NOMO-1 treated with DMSO at 0.1 percent for 48 hours (cell line): ENCODE measurements at regions not wholly inside any gene's neighbourhood (a gene's known extent, or its start where the extent isn't known, plus 50 kb on each side); places are given as distances from the start of the nearest gene placed in this dataset.

Experiments used
- DNase-seq: peaks from one replicate; lab custom pipeline; 2025; ENCODE audit not compliant: unreplicated experiment; lab: John Stamatoyannopoulos, UW

DNA sequence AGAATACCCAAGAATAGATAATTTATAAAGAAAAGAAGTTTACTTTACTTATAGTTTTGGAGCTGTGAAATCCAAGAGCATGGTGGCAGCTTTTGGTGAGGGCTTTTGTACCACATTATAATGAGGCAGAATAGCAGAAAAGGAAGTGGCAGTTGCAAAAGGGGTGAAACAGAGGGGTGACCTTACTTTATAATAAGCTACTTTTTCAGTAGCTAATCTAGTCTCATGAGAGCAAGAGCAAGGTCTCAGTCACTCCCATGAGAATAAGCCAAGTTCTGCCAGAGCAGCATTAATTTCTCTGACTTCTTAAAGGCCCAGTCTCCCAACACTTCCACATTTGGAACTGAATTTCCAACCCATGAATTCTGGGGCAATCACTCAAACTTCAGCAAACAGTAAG, 502.0 kb downstream of the GBA3 start:
- no peak for DNase-seq

DNA sequence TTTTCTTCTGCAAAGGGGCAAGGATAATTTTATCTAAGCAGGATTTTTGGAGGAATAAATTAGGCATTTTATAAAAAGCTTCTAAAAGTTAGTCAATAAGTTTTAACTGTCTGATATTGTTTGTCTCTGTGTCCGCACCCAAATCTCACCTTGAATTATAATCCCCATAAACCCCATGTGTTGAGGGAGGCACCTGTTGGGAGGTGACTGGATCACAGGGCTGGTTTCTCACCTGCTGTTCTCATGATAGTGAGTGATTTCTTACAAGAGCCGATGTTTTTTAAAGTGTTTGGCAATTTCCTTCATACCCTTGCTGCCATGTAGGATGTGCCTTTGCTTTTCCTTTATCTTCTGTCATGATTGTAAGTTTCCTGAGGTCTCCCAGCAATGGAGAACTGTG, 481.4 kb downstream of the GBA3 start:
- DNase-seq = no peak

GRCh38 chr4:23171976-23172375, 479.2 kb downstream of the GBA3 start:
- DNase-seq = no peak

GRCh38 chr4:23169608-23170311, 477.0 kb downstream of the GBA3 start:
- DNase-seq = peak; percentile 9

DNA sequence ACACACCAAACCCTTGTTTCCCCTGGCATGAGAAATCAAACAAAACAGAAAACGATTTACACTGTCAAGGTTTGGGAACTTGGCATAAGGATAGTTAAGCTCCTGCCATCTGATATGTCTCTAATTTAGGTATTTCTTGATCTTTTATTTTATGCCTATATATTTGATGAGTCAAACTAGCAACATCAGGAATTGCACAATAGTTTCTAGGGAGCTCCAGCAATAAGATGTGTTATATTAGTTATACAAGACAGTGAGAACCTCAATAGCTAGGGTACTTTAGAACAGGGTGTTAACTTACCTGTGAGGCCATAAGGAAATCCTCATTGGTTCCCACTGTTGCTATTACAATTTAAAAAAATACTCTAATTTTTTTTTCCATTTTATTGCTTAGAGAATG, 474.2 kb downstream of the GBA3 start:
- no peak for DNase-seq

DNA sequence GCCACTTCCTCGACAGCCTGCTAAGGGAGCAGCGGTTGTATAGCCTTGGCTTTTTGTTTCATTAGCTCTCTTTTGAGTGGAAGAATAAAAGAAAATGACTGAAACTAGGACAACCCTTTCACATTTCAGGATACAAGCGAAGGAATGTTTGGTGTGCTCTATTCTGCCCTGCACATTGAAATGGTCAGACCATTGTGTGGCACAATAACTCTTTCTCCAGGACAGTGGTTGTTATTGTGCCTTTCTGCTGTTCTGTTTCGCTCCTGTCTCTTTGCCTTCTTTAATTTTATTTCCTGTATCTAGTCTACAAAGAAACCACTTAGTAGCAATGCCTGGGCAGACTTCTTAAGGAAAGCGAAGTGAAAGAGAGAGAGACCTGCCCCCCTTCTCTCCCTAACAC, 473.7 kb downstream of the GBA3 start:
- no peak for DNase-seq

DNA sequence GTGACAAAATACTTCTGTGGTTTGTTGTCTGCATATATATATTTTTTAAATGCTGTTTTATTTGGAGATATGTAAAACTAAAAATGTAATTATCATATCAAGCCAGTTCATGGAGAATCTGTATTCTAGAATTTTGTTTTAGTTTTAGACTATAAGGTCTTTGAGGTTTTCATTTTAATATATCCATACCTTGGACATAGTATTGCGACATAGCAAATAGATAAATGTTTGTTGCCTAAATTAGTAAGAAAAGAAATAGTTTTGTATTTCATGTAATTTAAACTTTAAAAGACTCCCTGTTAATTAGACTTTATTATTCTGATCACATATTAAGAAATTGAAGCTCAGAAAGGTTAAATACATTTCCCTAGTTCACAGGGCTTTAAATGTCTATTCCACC, 472.9 kb downstream of the GBA3 start:
- no peak for DNase-seq

DNA sequence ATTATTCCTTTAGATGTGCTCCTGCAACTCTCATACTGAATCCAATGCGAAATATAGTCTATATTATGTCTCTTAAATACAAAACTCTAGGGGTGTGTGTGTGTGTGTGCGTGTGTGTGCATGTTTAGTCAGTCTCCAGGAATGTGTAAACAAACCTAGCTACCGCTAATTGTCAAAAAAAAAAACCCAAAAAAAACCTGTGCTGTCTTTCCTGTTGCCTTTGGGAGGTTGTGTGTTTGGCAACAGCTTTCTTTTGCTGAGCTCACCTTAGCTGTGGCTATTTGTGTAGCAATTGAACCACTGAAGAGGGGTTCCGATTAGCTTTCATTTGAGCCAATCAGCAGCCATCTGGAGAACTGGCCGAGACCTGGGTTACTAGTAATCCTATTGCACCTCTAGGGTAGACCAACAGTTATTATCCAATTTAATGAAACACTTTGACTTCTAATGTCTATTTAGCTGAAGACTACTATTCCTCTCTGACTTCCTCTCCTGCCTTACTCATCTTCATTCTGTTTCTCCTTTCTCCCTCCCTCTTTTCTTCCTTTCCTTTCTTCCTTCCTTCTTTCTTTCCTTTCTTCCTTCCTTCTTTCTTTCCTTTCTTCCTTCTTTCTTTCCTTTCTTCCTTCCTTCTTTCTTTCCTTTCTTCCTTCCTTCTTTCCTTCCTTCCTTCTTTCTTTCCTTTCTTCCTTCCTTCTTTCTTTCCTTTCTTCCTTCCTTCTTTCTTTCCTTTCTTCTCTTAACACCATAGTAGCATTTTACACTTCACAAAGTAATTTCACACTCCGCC, 471.1 kb downstream of the GBA3 start:
- DNase-seq = no peak

DNA sequence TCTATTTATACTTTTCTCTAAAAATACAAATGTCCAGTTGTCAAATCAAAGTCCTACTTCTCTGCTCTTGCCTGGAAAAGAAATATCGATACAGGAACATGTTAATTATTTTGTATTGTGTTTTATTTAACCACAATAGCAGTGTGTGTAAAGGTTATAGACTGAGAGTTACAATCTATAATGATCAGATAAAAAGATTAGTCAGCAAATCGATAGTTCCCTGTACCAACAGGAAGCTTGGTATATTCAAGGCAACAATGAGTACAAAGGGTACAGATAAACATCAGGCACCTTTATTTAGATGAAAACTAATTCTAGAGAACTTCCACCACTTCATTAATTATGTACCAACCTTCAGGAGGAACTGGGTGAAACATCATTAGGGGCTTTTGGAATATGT, 469.5 kb downstream of the GBA3 start:
- DNase-seq = no peak

DNA sequence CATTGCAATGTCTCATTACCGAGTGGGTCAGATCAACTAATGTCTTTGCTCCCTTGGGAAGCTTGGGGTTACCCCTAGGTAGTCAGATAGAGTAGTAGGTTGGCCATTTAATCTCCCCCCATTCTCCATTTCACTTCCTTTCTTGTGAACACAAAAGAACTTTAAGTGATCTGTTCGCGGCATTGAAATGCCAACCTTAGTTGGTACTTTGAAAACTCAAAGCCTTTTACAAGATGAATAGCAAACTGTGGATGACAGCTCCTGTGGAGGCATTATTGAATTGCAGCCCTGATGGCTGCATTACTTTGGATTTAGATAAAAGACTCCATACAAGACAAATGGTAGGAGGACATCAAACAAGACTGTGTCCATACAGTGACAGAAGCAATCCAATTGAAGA, 469.1 kb downstream of the GBA3 start:
- no peak for DNase-seq

DNA sequence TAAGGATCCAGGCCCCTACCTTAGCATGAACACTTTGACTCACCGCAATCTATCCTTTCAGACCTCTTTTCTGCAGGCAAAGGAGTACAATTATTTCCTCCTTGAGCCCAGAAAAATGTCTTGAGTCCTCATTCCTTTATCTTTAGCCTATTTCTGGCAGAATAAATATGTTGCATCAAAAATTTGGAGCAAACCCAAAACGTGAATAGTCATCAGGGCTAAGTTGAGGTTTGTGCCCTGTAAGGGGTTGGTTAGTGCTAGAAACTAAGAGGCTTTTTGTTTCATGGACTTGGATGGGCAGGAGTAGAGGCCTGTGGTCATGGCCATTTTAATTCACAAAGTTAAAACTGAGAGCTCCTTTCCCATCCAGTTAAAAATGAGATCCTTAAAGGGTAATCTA, 460.3 kb downstream of the GBA3 start:
- DNase-seq = no peak

DNA sequence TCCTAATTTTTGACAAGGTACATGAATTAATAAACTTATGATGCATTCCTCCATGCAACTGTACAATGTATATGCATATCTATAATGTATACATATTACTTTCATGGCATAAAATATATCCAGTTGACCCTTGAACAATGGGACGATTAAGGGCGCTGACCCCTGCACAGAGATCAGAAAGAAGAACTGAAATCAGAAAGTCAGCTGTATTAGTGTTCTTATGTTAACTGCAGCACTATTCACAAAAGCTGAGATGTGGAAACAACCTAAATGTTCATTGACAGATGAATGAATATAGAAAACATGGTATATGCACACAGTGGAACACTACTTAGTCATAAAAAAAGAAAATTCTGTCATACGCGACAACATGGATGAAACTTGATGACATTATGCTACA, 457.1 kb downstream of the GBA3 start:
- DNase-seq = no peak

GRCh38 chr4:23144707-23145106, 452.0 kb downstream of the GBA3 start:
- DNase-seq = no peak

DNA sequence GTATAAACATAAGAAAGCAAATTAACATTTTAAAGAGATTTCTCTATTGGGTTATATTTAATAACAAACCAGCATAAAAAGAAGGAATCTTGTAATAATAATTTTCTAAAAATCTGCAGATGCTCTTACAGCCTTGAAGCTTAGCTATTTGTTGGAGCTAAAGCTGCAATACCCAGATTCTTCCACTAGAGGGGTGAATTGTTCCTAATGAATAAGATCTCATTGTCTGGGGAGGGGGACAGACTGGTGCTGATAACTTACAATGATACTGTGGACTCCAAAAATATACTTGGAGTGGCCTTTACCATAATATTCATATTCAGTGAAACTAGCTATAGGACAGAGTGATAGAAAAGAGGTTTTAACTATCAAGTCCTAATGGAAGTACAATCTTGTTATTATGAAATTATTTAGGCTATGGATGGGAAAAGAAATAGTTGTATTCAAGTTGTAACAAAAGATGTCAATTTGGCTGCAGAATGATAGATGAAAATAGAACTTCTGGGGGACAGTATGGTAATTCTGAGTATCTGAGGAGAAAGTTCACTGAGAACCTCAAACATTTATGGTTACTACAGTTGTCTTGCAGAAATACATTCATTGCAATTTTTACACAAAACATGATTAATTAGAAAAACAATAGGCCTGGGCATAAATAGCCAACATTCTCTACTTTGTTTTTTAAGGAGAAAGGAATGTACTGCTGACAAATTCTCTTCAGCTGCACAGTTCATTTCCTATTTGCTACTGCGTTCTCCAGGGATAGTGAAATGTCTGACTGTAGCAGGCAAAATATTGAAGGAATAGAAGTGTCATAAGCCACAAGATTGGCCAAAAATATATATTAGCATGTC, 443.3 kb downstream of the GBA3 start:
- peak; percentile 13 for DNase-seq

GRCh38 chr4:23134331-23134730, 441.6 kb downstream of the GBA3 start:
- no peak for DNase-seq

- no peak for DNase-seq
Observed at GRCh38 chr4:23130845-23131244, 438.1 kb downstream of the GBA3 start.

GRCh38 chr4:23125118-23125517, 432.4 kb downstream of the GBA3 start:
- DNase-seq = no peak

- DNase-seq = no peak
Observed at GRCh38 chr4:23122666-23123400, 430.1 kb downstream of the GBA3 start.

- no peak for DNase-seq
Observed at GRCh38 chr4:23120374-23120773, 427.6 kb downstream of the GBA3 start.

DNA sequence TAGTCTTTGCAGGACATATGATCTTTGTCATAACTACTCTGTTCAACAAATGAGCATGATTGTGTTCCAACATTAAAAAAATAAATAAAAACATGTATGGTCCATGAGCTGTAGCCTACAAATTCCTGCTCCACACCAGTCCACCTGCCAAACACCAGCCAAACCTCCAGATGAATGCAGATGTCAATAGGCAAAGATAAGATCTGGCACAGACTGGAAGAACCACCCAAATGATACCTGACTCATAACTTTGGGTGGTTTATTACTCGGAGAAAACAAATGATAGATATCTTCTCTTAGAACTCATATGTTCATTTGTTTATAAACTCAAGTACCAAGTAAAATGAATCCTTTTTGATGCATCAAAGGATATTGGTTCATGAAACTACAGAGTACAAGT, 425.1 kb downstream of the GBA3 start:
- DNase-seq = no peak

DNA sequence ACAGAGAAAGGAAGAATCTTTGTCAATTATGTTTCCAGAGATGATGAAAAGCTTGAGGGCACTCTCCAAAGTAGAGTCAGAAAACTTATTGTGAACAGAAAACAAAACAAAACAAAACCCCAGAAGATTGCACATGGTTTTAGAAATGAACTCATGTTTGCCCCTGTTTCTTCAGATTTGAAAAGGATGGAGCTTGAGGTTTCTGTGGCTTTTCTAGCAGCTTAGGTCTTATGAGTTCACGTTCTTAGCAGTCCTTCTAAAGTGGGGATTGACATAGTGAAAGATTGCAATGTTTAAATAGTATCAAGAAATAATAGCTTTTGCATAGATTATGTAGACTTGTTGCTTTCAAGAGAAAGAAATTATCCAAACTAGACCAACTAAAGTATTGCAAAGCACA, 421.8 kb downstream of the GBA3 start:
- no peak for DNase-seq
